Urothelium cell line (cell line): ENCODE measurements at regions not wholly inside any gene's neighbourhood (a gene's known extent, or its start where the extent isn't known, plus 50 kb on each side); places are given as distances from the start of the nearest gene placed in this dataset.
A peak's percentile ranks its signal among the peaks of the same experiment; 100 is the strongest.
"Not testable (repeated sequence)": the region's sequence is repeated elsewhere in the genome, so short reads cannot be mapped to it uniquely, and the experiment has no call there.

ENCODE experiments used
- DNase-seq: peaks from one replicate; pipeline ENCODE4 v3.0.0; 2011; ENCODE audit warnings: low spot score, mixed read lengths
- FAIRE-seq: peaks from 2 replicates; lab custom pipeline; 2011; peaks lifted over from hg19 to GRCh38; lab: Jason Lieb, UNC

- FAIRE-seq: no peak
- no peak for DNase-seq
Observed at GRCh38 chr10:108586424-108586823, 1336.9 kb downstream of the XPNPEP1 start.

DNA sequence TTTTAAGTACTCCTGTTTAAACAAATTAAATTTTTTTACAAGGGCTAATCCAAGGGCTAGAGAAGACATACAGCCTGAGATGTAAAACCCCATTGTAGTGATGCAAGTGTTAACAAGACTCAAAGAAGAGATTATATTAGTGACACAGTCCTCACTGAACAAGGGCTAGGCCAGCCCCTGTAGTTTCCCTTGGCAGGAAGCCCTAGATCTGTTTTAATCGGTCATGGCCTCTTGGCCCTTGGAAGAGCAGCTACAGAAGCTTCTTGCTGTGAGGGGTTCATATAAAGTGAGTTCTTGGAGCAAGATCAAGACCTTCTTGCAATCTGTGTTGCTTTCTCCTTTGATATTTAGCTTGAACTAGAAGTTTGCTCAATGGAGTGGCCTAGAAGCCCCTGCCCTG, 1339.4 kb downstream of the XPNPEP1 start:
- DNase-seq (no peak), FAIRE-seq (no peak)

GRCh38 chr10:108582888-108583287, 1340.4 kb downstream of the XPNPEP1 start:
- FAIRE-seq: no peak

DNA sequence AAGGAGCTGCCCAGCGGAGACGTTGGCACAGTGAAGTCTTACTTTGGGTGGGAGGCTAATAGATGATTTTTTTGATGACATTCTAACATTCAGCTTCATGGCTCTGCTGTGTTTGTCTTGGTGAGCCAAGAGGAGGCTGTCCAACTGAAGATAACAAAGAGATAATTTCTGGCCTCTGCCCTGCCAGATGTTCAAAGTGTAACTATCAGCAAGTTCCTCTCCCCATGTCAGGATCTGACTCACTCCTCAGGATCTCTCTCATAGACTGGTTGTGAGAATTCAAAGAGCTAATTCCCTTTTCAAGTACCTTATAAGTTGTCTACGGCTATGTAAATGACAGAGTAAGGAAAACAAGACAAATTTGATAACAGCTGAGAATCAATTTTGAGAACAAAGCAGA, 1340.9 kb downstream of the XPNPEP1 start:
- FAIRE-seq (no peak), DNase-seq (no peak)

More at GRCh38 chr10:108582888-108583287, 1340.4 kb downstream of the XPNPEP1 start:
- DNase-seq: no peak

DNA sequence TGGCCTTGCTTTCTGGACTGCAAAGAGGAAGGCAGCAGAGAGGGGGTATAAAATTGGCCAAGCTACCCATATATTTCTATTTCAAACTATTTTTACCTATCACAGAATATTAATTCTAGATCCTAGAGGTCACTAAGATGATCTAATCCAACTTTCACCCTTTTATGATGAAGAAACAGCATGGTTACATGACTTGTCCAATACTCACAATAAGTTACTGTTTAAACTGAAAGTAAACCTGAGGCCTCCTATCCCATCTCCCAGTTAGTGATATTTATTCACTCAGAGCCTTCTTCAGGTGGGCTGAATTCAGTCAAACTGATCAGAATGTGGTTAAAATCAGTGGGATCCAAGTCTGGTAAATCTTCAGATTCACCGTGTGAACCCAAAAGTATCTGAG, 1345.1 kb downstream of the XPNPEP1 start:
- no peak for FAIRE-seq

GRCh38 chr10:108574233-108574632, 1349.1 kb downstream of the XPNPEP1 start:
- FAIRE-seq (no peak), DNase-seq (no peak)

More for the DNA sequence above, 1345.1 kb downstream of the XPNPEP1 start:
- DNase-seq: no peak

DNA sequence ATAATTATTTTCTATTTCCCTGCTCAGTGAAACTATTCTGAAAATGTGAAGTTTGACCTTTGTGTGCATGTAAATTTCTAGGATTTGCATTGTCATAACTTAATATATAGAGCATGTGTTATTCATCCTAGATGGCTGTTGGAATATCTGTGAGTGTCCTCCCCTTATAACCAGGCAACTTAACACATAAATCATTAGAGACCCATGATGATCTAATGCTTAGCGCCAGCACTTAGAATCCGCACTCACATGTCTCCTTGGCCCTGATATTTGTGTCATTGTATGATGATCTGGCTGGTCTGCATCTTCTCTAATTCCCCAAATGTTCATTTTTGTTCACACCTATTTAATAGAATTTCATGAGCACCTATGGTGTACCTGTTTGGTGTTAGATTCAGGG, 1354.5 kb downstream of the XPNPEP1 start:
- DNase-seq: no peak
- FAIRE-seq: no peak

DNA sequence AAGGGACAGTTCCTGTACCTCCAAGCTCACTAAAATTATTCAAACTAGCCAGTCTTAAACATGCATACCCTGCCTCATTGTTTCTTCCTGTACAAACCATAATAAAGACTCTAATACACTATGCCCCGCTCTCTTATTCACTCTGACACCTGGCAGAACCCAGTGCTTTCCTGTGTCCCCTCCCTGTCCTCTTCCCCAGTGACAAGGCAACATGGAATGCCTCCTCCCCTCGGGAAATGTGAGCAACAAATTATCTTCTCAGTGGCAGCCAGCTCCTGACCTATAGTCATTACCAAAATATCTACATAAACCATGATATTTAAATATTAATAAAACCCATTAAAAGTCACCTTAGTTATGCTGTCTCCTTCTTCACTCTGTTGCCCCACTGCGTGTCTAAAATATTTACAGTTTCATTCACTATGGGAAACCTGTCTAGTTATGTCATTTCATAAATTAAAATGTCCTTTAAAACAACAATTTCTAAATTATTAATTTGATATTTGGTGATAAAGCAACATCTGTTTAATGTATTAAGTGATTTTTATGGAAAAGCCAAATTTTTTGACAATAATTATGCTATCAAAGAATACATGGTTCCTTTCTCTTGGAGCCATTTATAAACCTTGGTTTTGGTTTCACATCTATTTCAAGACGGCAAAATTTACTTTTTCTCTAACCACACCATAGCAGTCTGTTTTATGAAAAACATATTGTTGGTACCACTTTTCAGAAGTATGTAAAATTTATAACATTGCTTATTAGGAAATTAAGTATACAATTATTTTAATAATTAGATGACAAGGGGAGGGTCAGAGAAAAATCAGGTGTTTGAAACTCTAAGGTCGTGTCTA, 1355.2 kb downstream of the XPNPEP1 start:
- DNase-seq (no peak), FAIRE-seq (no peak)

- FAIRE-seq: no peak
Observed at GRCh38 chr10:108566316-108567107, 1356.8 kb downstream of the XPNPEP1 start.

DNA sequence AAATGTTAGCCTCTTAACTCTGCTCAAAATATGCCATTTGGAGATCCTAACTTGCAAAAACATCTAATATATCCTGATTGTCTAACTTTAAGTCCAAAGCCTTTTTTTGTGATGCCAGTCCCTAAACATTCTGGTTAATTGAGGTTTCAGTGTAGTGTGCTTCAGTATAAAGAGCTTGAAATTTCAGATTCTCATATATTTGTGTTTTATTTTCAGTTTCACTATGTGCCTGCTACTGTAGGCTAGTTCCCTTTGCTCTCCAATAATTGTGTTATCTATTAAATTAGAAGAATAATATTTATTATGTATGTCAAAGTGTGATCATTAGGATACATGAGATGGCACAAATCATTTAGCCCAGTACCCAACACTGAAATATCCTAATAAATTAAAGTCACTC, 1361.2 kb downstream of the XPNPEP1 start:
- DNase-seq (no peak), FAIRE-seq (no peak)

More at GRCh38 chr10:108566316-108567107, 1356.8 kb downstream of the XPNPEP1 start:
- DNase-seq: no peak

- peak; percentile 40 for FAIRE-seq
- no peak for DNase-seq
Observed at GRCh38 chr10:108561649-108562048, 1361.7 kb downstream of the XPNPEP1 start.

- DNase-seq: no peak
- no peak for FAIRE-seq
Observed at GRCh38 chr10:108560488-108560887, 1362.8 kb downstream of the XPNPEP1 start.

- DNase-seq (no peak), FAIRE-seq (no peak)
Observed at GRCh38 chr10:108556186-108556585, 1367.1 kb downstream of the XPNPEP1 start.

DNA sequence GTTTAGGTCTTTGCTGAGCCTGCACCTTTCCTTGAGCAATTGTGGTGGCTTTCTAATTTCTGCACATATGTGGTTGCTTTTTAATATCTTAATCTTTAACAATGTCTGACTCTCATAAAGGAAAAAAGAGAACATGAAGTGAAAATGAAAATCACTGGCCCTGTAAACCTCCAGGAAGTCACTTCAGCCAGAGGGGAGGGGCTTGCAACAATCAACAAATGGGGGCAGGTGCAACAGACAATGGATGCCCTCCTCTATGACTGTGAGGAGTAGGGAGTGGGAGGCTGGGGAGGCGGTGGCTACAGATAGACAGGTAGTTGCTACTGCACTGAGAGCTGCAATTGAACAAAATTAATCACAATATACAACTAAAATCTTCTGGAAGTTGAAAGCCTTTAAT, 1377.4 kb downstream of the XPNPEP1 start:
- no peak for FAIRE-seq
- no peak for DNase-seq

DNA sequence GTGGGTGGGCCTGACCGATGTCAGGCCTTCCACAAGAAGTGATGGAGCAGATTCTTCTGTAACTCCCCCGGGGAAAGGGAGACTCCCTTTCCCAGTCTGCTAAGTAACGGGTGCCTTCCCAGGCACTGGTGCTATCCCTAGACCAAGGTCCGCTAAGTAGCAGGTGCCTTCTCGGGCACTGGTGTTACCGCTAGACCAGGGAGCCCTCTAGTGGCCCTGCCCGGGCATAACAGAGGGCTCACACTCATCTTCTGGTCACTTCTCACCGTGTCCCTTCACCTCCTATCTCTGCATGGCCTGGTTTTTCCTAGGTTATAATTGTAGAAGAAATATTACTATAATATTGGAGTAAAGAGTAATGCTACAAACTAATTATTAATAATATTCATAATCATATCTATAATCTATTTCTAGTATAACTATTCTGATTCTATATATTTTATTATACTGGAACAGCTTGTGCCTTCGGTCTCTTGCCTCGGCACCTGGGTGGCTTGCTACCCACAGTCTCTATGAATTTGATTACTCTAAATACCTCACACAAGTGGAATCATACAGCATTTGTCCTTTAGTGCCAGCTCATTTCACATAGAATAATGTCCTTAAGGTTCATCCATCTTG, 1378.7 kb downstream of the XPNPEP1 start:
- DNase-seq (peak; percentile 27), FAIRE-seq (no peak)

DNA sequence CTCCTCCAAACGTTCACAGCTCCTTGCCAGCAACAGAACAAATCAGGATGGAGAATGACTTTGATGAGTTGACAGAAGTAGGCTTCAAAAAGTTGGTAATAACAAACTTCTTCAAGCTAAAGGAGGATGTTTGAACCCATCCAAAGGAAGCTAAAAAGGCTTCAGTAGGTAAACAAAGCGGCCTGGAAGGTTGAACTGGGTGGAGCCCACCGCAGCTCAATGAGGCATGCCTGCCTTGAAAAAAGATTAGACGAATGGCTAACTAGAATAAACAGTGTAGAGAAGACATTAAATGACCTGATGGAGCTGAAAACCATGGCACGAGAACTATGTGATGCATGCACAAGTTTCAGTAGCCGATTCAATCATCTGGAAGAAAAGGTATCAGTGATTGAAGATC, 1369.0 kb upstream of the SORCS1 start:
- not testable (repeated sequence) for DNase-seq, FAIRE-seq

- FAIRE-seq (no peak), DNase-seq (no peak)
Observed at GRCh38 chr10:108523016-108523800, 1358.7 kb upstream of the SORCS1 start.

- FAIRE-seq (no peak), DNase-seq (no peak)
Observed at GRCh38 chr10:108521827-108522492, 1357.5 kb upstream of the SORCS1 start.

- DNase-seq (no peak), FAIRE-seq (no peak)
Observed at GRCh38 chr10:108515821-108516220, 1351.3 kb upstream of the SORCS1 start.

GRCh38 chr10:108500396-108500795, 1335.9 kb upstream of the SORCS1 start:
- DNase-seq (no peak), FAIRE-seq (no peak)
